ENCODE measurements at regions not wholly inside any gene's neighbourhood (a gene's known extent, or its start where the extent isn't known, plus 50 kb on each side); places are given as distances from the start of the nearest gene placed in this dataset.
"Not testable (repeated sequence)": the region's sequence is repeated elsewhere in the genome, so short reads cannot be mapped to it uniquely, and the experiment has no call there.

DNA sequence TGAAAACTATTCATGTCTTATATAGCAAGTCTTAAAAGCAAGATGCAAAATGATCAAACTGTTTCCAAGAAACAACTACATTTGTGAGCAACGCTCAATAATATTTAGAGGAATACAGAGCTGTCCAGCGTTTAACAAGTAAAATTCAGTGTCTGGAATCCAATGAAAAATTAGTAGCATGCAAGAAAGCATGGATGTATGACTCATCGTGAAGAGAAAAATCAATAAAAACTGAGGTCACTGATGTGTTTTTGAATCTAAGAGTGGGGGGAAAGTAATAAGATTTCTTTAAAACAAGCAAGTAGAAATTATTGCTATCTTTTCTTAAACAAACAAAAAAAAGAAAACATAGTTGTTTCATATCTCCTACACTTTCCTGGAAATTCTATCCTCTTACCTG is 600.3 kb upstream of the GOLIM4 start:
- H3K27ac ChIP-seq = no peak overlapping the region
- H3K4me3 ChIP-seq = no peak overlapping the region

GRCh38 chr3:168693870-168694269 is 598.1 kb upstream of the GOLIM4 start:
- Histone ChIP-seq H3K27ac (no peak overlapping the region), H3K4me3 (no peak overlapping the region)

- H3K27ac ChIP-seq = no peak overlapping the region
- no peak overlapping the region for H3K4me3 ChIP-seq
Observed at GRCh38 chr3:168688267-168688666, 592.5 kb upstream of the GOLIM4 start.

DNA sequence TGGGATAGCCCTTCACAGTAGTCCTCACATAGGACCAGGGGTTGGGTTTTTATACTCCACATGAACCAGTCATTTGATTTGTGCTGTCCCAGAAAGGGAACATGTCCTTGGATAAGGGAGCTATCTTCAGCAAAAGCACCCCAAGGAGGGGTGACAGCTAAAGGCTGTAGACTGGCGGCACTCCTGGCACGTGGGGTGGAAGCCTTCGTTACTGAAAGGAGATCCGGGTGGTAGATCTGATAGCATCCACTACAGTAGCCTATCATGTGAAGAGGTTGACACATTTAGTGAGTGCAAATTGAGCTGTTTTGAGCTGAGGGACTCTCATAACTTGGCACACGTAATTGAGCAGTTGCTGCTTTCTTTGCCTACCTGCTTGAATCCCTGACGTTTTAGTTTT is 588.8 kb upstream of the GOLIM4 start:
- H3K4me3 ChIP-seq = no peak overlapping the region
- no peak overlapping the region for H3K27ac ChIP-seq

- Histone ChIP-seq H3K4me3 (no peak overlapping the region), H3K27ac (no peak overlapping the region)
Observed at GRCh38 chr3:168678730-168679129, 583.0 kb upstream of the GOLIM4 start.

DNA sequence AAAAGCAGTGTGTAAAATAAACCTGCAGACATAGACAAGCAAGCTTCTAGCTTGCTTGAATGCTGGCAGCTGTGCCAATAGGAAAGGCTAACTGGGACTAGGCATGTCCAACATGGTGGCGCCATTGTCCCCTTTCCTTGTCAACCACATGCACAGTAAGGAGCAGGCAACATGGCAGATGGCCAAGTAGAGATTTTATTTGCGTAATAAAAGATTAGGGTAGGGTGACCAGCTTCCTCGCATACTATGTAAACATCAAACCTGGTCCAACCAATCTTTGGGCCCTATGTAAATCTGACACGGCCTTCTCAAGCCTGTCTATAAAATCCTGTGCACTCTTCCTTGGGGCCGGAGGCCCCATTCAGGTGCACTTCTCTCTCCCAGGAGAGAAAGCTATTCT is 575.4 kb upstream of the GOLIM4 start:
- H3K27ac ChIP-seq = no peak overlapping the region
- H3K4me3 ChIP-seq = no peak overlapping the region

- not testable (repeated sequence) for H3K27ac ChIP-seq, H3K4me3 ChIP-seq
Observed at GRCh38 chr3:168660879-168661657, 565.3 kb upstream of the GOLIM4 start.

GRCh38 chr3:168659015-168659414 is 563.3 kb upstream of the GOLIM4 start:
- Histone ChIP-seq H3K27ac (no peak overlapping the region), H3K4me3 (no peak overlapping the region)

DNA sequence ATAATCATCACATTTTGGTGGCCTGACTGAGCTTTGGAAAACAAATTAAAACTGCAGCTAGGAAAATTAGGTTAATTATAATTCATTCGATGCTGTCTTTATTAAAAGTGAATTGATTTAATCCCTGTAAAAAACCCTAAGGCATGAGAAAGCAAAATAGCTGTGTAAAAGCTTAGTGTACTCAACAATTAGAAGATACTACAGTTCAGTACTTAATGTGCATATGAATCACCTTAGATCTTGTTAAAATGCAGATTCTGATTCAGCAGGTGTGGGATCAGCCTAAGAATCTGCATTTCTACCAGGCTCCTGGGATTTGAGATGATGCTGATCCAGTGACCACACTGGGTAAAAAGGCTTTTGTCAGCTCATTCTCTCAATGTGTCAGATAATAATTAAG is 559.9 kb upstream of the GOLIM4 start:
- H3K4me3 ChIP-seq = no peak overlapping the region
- no peak overlapping the region for H3K27ac ChIP-seq

DNA sequence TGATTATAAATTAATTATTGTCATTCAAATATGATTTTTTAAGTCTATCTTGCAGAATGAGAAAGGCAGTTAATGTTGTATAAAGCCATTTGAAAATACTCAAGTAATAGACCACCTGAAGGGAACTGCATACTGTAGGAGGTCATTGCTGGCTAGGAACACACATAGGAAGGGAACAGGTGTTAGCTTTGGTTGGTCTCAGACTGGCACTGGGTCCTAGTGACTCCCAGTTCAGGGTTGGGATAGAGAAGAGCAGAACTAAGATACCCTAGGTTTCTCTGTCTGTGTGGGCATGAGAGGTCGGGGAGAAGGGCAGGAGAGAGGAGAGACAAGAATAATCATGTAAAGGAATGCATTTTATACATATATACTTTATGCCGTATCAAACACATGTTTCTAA is 559.0 kb upstream of the GOLIM4 start:
- H3K27ac ChIP-seq = no peak overlapping the region
- H3K4me3 ChIP-seq = no peak overlapping the region

- Histone ChIP-seq H3K27ac (no peak overlapping the region), H3K4me3 (no peak overlapping the region)
Observed at GRCh38 chr3:168653255-168653654, 557.5 kb upstream of the GOLIM4 start.

DNA sequence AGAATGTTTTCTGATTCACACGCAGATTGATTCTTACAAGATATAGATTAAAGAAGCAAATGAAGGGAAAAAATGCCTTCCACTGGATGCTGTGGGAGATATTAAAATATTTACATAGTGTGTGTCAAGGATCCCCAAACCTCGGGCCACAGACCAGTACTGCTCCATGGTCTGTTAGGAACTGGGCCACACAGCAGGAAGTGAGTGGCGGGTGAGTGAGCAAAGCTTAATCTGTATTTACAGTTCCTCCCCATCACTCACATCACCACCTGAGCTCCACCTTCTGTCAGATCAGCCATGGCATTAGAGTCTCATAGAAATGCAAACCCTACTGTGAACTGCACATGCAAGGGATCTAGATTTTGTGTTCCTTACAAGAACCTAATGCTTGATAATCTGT is 552.6 kb upstream of the GOLIM4 start:
- Histone ChIP-seq H3K4me3 (no peak overlapping the region), H3K27ac (no peak overlapping the region)

GRCh38 chr3:168647582-168647981 is 551.9 kb upstream of the GOLIM4 start:
- Histone ChIP-seq H3K4me3 (no peak overlapping the region), H3K27ac (no peak overlapping the region)

DNA sequence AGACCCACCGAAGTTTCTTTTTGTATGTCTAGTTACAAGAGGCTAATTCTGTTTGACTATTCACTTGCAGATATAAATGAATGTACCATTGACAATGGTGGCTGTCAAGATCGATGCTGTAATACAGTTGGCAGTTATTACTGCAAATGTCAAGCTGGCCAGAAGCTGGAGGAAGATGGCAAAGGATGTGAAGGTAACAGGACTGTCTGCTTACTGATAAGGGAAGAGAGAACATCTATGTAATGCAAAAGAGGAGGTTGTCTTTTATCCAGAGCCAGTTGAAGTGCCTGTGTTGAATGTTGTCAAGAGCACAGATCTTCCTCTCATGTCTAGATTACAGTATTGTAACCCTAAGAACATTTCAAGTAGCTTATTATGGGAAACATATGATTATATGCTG is 549.5 kb upstream of the GOLIM4 start:
- Histone ChIP-seq H3K4me3 (no peak overlapping the region), H3K27ac (no peak overlapping the region)

GRCh38 chr3:168628549-168628948 is 532.8 kb upstream of the GOLIM4 start:
- Histone ChIP-seq H3K4me3 (no peak overlapping the region), H3K27ac (no peak overlapping the region)

DNA sequence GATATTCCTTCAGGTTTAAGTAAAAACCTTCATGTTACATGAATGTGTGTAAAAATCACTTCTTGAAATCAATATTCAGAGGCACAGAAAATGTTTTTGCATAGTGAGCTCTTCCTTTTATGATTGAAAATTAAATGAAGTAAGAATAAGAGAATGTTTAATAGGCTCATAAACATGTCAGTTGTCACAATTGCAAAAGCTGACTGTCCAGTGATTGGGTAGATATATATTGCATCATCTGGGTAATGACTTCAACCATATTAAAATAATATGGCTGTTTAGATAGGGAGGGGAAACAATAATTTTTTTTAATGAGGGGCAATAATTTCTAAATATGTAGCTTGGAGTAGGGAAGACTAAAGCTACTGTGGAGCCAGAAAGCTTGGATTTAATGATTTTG is 529.8 kb upstream of the GOLIM4 start:
- no peak overlapping the region for H3K27ac ChIP-seq
- H3K4me3 ChIP-seq = no peak overlapping the region

- Histone ChIP-seq H3K27ac (no peak overlapping the region), H3K4me3 (no peak overlapping the region)
Observed at GRCh38 chr3:168624892-168625448, 529.2 kb upstream of the GOLIM4 start.

GRCh38 chr3:168624195-168624594 is 528.5 kb upstream of the GOLIM4 start:
- H3K4me3 ChIP-seq = no peak overlapping the region
- H3K27ac ChIP-seq = no peak overlapping the region

DNA sequence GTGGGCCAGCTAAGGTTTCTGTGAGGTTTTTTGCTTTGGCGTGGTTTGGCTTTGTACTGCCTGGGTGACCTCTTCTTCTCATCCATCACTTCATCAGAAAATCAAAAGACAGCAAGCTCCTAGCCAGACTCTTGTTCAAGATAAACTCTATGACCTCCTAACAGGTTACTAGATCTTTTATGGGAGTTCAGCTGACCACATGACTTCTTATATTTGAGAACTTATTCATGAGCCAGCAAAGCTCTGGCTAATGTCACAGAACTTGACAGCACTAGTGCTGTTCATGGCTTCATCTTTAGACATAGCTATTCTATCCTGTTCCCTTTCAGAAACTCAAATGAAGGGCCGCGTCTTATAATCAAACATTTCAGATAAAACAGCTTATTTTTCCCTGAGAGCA is 527.1 kb upstream of the GOLIM4 start:
- H3K27ac ChIP-seq = no peak overlapping the region
- no peak overlapping the region for H3K4me3 ChIP-seq

GRCh38 chr3:168620854-168621253 is 525.1 kb upstream of the GOLIM4 start:
- H3K4me3 ChIP-seq = no peak overlapping the region
- no peak overlapping the region for H3K27ac ChIP-seq

DNA sequence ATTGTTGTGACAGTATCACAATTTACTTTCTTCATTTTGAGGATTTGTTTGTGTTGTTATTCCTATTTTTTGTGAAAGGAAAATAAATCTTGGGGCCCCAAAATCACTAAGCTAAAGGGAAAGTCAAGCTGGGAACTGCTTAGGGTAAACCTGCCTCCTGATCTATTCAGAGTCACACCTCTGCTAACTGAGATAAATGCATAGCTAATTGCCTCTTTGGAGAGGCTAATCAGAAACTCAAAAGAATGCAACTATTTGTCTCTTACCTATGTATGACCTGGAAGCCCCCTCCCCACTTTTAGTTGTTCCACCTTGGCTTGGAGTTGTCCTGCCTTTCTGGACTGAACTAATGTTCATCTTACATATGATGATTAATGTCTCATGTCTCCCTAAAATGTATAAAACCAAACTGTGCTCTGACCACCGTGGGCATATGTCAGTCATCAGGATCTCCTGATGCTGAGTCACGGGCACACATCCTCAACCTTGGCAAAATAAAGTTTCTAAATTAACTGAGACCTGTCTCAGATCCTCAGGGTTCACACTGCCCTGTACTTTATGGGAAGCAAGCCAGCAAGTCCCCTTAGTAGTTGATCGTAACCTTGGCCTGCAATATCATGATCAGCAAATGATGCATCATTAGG is 523.2 kb upstream of the GOLIM4 start:
- Histone ChIP-seq H3K27ac (no peak overlapping the region), H3K4me3 (no peak overlapping the region)

Data from skin epidermis (tissue), 12 donors.